HL-60 (cell line): ENCODE measurements at regions not wholly inside any gene's neighbourhood (a gene's known extent, or its start where the extent isn't known, plus 50 kb on each side); places are given as distances from the start of the nearest gene placed in this dataset.

Experiments
- DNase-seq, 2 experiments: peaks; one replicate each; pipeline ENCODE4 v3.0.0-alpha.2; 2010 to 2020; ENCODE audit warnings: low read depth in 1 of 2, low spot score in 1 of 2
- H3K27ac ChIP-seq: fragments of 250-450 bp; sonication (Bioruptor Pico); replicated peaks from 2 replicates; pipeline ENCODE4 v1.5.1; 2020; ENCODE audit warnings: mild to moderate bottlenecking, moderate library complexity
- H3K27me3 ChIP-seq: fragments of 250-450 bp; sonication (Bioruptor Pico); 2 replicates; pipeline ENCODE4 v1.5.1; 2021; ENCODE audit warnings: mild to moderate bottlenecking, moderate library complexity; ENCODE audit not compliant: insufficient read depth, poor library complexity, severe bottlenecking
- H3K4me3 ChIP-seq: replicated peaks from 2 replicates; pipeline ENCODE4 v1.5.1; 2011; ENCODE audit warnings: mild to moderate bottlenecking, control low read depth, low read length; ENCODE audit not compliant: insufficient read depth
- CTCF ChIP-seq: IDR thresholded peaks from one replicate; pipeline ENCODE4 v1.5.1; 2011; ENCODE audit warnings: low read length, control low read depth, inconsistent platforms; ENCODE audit not compliant: insufficient read depth
- GABPA ChIP-seq: IDR thresholded peaks from 2 replicates; pipeline ENCODE4 v1.6.1; 2012; ENCODE audit warnings: low read depth
- POLR2AphosphoS5 ChIP-seq: IDR thresholded peaks from 2 replicates; pipeline ENCODE4 v1.6.1; 2012; ENCODE audit warnings: low read depth
- REST ChIP-seq: IDR thresholded peaks from 2 replicates; pipeline ENCODE4 v1.6.1; 2012; ENCODE audit warnings: low read depth; ENCODE audit not compliant: insufficient replicate concordance
- SPI1 ChIP-seq: IDR thresholded peaks from 2 replicates; pipeline ENCODE4 v1.6.1; 2012; ENCODE audit warnings: low read depth, mild to moderate bottlenecking, borderline replicate concordance

DNA sequence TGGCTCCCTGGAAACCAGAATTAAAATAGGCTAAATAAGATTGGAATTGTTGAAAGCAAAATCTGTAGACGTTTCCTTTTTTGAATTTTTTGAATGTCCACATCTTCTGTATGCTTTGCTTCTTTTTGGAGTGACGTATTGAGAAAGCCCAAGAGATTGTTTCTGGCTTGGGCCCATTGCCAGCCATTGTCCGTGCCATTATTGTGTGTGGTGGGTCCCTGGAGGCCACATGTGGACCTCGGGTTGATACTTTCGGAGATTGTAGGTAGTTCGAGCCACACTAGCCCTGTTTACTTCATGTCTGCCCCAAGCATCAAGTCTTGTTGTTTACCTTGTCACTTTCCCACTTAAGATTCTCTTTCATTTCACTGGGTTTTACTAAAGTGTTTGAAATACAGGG lies 106.0 kb downstream of the PALM2AKAP2 start:
- Histone ChIP-seq H3K27ac (no peak overlapping the region), H3K4me3 (no peak overlapping the region), H3K27me3 (no peaks in the 10 kb centered on the region)
- TF ChIP-seq SPI1 (no peak), GABPA (no peak), CTCF (no peak), POLR2AphosphoS5 (no peak), REST (no peak)
- no peak for DNase-seq

DNA sequence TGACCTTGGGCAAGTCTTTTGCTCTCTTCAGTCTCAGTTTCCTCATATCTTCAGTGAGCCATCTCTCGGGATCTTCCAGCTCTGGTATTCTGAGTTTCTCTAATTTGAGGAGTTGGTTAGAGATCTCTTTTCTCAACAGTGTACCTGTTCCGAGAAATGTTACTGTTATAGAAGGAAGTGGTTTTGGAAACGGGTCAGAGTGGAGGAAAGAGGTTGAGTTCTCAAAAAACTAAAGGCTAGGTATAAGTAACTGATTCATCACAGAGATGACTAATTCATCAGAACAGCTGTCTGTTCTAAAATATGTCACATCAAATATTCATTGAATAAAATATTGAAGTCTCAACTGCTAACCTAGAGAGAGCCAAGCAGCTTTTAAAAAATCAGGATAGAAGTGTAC lies 106.6 kb downstream of the PALM2AKAP2 start:
- DNase-seq = no peak
- no peak overlapping the region for H3K4me3 ChIP-seq
- no peak overlapping the region for H3K27ac ChIP-seq
- TF ChIP-seq REST (no peak), CTCF (no peak)
- no peaks in the 10 kb centered on the region for H3K27me3 ChIP-seq

- Histone ChIP-seq H3K27me3 (no peaks in the 10 kb centered on the region), H3K4me3 (no peak overlapping the region), H3K27ac (no peak overlapping the region)
- no peak for DNase-seq
- TF ChIP-seq REST (no peak), GABPA (no peak), CTCF (no peak), POLR2AphosphoS5 (no peak), SPI1 (no peak)
Observed at GRCh38 chr9:109887079-109887478, 107.1 kb downstream of the PALM2AKAP2 start.
